ENCODE measurements at regions not wholly inside any gene's neighbourhood (a gene's known extent, or its start where the extent isn't known, plus 50 kb on each side); places are given as distances from the start of the nearest gene placed in this dataset.

DNA sequence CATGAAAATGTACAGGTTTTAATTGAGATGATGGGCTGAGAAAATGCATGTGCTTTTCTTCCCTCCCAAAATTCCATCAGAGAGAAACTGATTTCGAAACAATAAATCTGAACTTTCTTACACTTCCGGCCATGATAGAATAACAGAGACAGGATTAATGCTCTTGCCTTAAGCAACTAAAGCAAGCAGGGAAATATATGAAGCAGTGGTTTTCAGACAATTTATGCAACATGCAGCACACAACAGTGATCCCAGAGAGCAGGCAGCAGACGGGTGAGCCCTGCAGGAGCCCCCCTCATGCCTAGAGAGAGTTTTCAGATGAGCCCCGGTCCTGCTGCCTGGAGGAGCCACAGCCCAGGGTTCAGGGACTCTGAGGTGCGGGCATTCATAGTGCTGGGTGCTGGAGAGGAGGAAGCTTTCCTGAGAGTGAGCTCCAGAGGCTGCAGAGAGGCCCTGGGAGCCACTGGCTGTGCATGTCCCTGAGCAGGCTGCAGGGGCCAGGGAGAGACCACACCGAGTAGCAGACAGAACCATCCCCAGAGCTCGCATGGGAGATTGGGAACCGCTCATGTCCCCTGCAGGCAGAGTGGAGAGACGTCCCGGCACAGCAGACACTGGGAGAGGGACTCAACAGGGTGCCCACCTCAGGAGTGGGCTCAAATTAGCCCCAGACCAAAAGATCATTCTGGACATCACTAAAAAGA, 143.5 kb downstream of the OLFM1 start:
- WGBS (ENCODE audit: low lambda C conversion rate, missing lambda C conversion rate) = 74% methylated on average over 10 of the region's 10 CpGs
- TF ChIP-seq EZH2phosphoT487 (IDR thresholded peaks at IDR 0.05; ENCODE audit: low read depth, severe bottlenecking, unreplicated experiment) = no peak
- TF ChIP-seq, protein P1, sequence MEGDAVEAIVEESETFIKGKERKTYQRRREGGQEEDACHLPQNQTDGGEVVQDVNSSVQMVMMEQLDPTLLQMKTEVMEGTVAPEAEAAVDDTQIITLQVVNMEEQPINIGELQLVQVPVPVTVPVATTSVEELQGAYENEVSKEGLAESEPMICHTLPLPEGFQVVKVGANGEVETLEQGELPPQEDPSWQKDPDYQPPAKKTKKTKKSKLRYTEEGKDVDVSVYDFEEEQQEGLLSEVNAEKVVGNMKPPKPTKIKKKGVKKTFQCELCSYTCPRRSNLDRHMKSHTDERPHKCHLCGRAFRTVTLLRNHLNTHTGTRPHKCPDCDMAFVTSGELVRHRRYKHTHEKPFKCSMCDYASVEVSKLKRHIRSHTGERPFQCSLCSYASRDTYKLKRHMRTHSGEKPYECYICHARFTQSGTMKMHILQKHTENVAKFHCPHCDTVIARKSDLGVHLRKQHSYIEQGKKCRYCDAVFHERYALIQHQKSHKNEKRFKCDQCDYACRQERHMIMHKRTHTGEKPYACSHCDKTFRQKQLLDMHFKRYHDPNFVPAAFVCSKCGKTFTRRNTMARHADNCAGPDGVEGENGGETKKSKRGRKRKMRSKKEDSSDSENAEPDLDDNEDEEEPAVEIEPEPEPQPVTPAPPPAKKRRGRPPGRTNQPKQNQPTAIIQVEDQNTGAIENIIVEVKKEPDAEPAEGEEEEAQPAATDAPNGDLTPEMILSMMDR (IDR thresholded peaks at IDR 0.05; ENCODE audit: poor library complexity) = no peak
- TF ChIP-seq EZH2 (IDR thresholded peaks at IDR 0.05; ENCODE audit: borderline replicate concordance) = no peak
- H3K27ac ChIP-seq = no peak overlapping the region

DNA sequence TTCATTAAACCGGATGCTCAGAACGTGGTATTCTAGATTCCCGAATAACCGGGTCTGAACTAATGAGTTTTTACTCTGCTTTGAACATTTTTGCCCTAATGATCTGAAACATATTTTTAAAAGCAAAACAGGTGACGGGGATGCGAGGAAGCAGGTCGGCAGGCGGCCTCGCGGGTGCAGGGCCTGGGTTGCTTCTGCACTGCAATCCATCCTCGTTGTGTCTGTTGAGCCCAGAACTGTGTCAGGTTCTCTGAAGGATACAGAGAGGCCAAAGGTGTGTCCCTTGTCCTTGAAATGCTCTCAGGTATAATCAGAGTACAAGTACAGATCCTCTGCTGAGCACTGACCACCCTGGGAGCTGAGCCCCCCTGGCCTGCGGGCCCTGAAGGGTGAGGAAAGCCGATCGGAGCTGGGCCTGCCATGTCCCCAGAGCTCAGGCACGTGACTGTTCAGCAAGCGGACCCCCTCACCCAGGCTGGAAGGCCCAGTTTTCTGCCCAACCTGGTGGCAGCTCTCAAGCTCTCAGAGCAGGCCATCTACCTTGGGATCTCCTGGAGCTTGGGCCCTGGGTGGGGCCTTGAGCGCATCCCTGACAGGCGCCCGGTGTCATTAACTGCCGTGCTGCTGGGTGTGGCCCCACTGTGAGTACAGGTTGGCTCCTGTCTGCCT, 151.8 kb downstream of the OLFM1 start:
- no peak overlapping the region for H3K4me2 ChIP-seq
- no peaks in the 10 kb centered on the region for H3K9me2 ChIP-seq (replicated peaks; ENCODE audit: insufficient read depth)
- WGBS (ENCODE audit: low lambda C conversion rate, missing lambda C conversion rate) = 94% methylated on average over 20 of the region's 20 CpGs
- no peak overlapping the region for H2AFZ ChIP-seq
- no peaks in the 10 kb centered on the region for H3K36me3 ChIP-seq (replicated peaks; ENCODE audit: insufficient read depth, low read depth)
- H3K27me3 ChIP-seq = peaks cover 5% of the 10 kb centered on the region
- no peak for DNase-seq (ENCODE audit: low spot score)
- no peaks in the 10 kb centered on the region for H3K4me1 ChIP-seq (ENCODE audit: insufficient read depth)
- H4K20me1 ChIP-seq (ENCODE audit: insufficient read depth, poor library complexity, severe bottlenecking) = no peaks in the 10 kb centered on the region
- H3K4me3 ChIP-seq = no peak overlapping the region
- no peaks in the 10 kb centered on the region for H3K79me2 ChIP-seq
- H3K9me3 ChIP-seq (ENCODE audit: low read depth) = no peaks in the 10 kb centered on the region
- no peak overlapping the region for H3K27ac ChIP-seq
- TF ChIP-seq EZH2 (IDR thresholded peaks at IDR 0.05; ENCODE audit: borderline replicate concordance) (no peak), EZH2phosphoT487 (IDR thresholded peaks at IDR 0.05; ENCODE audit: low read depth, severe bottlenecking, unreplicated experiment) (no peak)
- TF ChIP-seq, protein P1 (IDR thresholded peaks at IDR 0.05; ENCODE audit: poor library complexity) = no peak

More for the DNA sequence above, 143.5 kb downstream of the OLFM1 start:
- H3K9me3 ChIP-seq (ENCODE audit: low read depth) = no peaks in the 10 kb centered on the region
- H3K79me2 ChIP-seq = no peaks in the 10 kb centered on the region
- H3K27me3 ChIP-seq = peaks cover 9% of the 10 kb centered on the region
- no peak overlapping the region for H2AFZ ChIP-seq
- DNase-seq (ENCODE audit: low spot score) = no peak
- no peak overlapping the region for H3K4me2 ChIP-seq
- H3K4me1 ChIP-seq (ENCODE audit: insufficient read depth) = no peaks in the 10 kb centered on the region
- H3K4me3 ChIP-seq = no peak overlapping the region
- no peaks in the 10 kb centered on the region for H3K9me2 ChIP-seq (replicated peaks; ENCODE audit: insufficient read depth)
- H3K36me3 ChIP-seq (replicated peaks; ENCODE audit: insufficient read depth, low read depth) = no peaks in the 10 kb centered on the region
- no peaks in the 10 kb centered on the region for H4K20me1 ChIP-seq (ENCODE audit: insufficient read depth, poor library complexity, severe bottlenecking)

DNA sequence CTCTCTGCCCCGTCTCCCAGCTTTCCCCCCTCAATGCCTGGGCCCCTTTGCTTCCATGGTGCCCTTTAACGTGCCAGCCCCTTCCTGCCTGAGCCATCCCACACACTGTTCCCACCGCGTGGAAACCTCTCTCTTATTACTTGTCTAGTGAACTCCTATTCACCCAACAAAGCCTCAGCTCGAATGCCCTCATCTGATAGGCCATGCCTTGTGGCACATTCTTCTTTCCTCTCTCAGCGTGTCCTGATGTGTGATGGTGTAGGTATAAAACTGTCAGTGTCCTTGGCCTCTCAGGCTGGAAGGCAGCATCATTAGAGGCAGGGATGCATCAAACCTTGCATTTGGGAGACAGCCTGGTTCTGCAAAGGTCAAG, 152.3 kb downstream of the OLFM1 start:
- no peaks in the 10 kb centered on the region for H4K20me1 ChIP-seq (ENCODE audit: insufficient read depth, poor library complexity, severe bottlenecking)
- WGBS (ENCODE audit: low lambda C conversion rate, missing lambda C conversion rate) = 91% methylated on average over 6 of the region's 6 CpGs
- H3K36me3 ChIP-seq (replicated peaks; ENCODE audit: insufficient read depth, low read depth) = no peaks in the 10 kb centered on the region
- H3K9me2 ChIP-seq (replicated peaks; ENCODE audit: insufficient read depth) = no peaks in the 10 kb centered on the region
- H3K27ac ChIP-seq = no peak overlapping the region
- H3K79me2 ChIP-seq = no peaks in the 10 kb centered on the region
- no peak overlapping the region for H3K4me3 ChIP-seq
- no peaks in the 10 kb centered on the region for H3K9me3 ChIP-seq (ENCODE audit: low read depth)
- no peak overlapping the region for H2AFZ ChIP-seq
- no peaks in the 10 kb centered on the region for H3K4me1 ChIP-seq (ENCODE audit: insufficient read depth)
- DNase-seq (ENCODE audit: low spot score) = no peak
- H3K27me3 ChIP-seq = peaks cover 2% of the 10 kb centered on the region
- H3K4me2 ChIP-seq = no peak overlapping the region
- TF ChIP-seq EZH2 (IDR thresholded peaks at IDR 0.05; ENCODE audit: borderline replicate concordance) (no peak), EZH2phosphoT487 (IDR thresholded peaks at IDR 0.05; ENCODE audit: low read depth, severe bottlenecking, unreplicated experiment) (no peak)

DNA sequence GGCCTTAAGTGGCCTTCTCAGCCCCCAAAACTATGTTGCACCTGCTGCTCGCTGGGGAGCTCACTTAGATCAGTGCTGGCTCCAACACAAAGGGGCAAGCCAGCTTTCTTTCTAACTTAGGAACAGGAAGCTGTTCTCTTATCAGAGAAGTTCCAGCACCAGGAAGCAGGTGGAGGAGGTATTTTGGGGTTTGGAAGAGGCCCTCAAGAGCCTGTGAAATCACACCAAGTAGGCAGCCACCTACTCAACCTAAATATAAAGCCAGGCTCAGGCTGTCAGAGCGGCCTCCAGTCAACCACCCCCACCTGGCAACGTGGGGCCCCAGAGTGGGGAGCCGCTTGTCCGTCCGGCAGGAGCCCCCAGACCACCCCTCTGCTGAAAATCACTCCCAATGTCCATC, 152.8 kb downstream of the OLFM1 start:
- WGBS (ENCODE audit: low lambda C conversion rate, missing lambda C conversion rate) = 88% methylated on average over 6 of the region's 6 CpGs
- Histone ChIP-seq H3K27ac (no peak overlapping the region), H3K79me2 (no peaks in the 10 kb centered on the region), H3K9me3 (ENCODE audit: low read depth) (no peaks in the 10 kb centered on the region), H2AFZ (no peak overlapping the region), H3K9me2 (replicated peaks; ENCODE audit: insufficient read depth) (no peaks in the 10 kb centered on the region), H4K20me1 (ENCODE audit: insufficient read depth, poor library complexity, severe bottlenecking) (no peaks in the 10 kb centered on the region), H3K27me3 (no peaks in the 10 kb centered on the region), H3K4me1 (ENCODE audit: insufficient read depth) (no peaks in the 10 kb centered on the region), H3K4me3 (no peak overlapping the region), H3K4me2 (no peak overlapping the region), H3K36me3 (replicated peaks; ENCODE audit: insufficient read depth, low read depth) (no peaks in the 10 kb centered on the region)
- TF ChIP-seq, protein P1 (IDR thresholded peaks at IDR 0.05; ENCODE audit: poor library complexity) = no peak
- TF ChIP-seq EZH2phosphoT487 (IDR thresholded peaks at IDR 0.05; ENCODE audit: low read depth, severe bottlenecking, unreplicated experiment) = no peak
- TF ChIP-seq EZH2 (IDR thresholded peaks at IDR 0.05; ENCODE audit: borderline replicate concordance) = no peak
- no peak for DNase-seq (ENCODE audit: low spot score)
